Mucosa of descending colon (tissue), 3 donors: ENCODE measurements at regions not wholly inside any gene's neighbourhood (a gene's known extent, or its start where the extent isn't known, plus 50 kb on each side); places are given as distances from the start of the nearest gene placed in this dataset.
A peak's percentile ranks its signal among the peaks of the same experiment; 100 is the strongest.

Experiments
- ATAC-seq: fragments of 200-7000 bp; cut with Tn5 transposase; one replicate; pipeline ENCODE4 v1.9.1; 2020; ENCODE audit warnings: mild to moderate bottlenecking, moderate library complexity
- DNase-seq, 3 donors: peaks; one replicate each; pipeline ENCODE4 v3.0.0-alpha.2; 2020
- H3K36me3 ChIP-seq: fragments of 200-600 bp; one replicate; pipeline ENCODE4 v1.8.0; 2021; ENCODE audit warnings: low read depth, mild to moderate bottlenecking
- H3K4me1 ChIP-seq: fragments of 200-600 bp; one replicate; pipeline ENCODE4 v1.8.0; 2021; ENCODE audit warnings: low read depth, mild to moderate bottlenecking
- H3K4me3 ChIP-seq: fragments of 200-600 bp; one replicate; pipeline ENCODE4 v1.8.0; 2021; ENCODE audit warnings: mild to moderate bottlenecking
- H3K9me3 ChIP-seq: fragments of 200-600 bp; one replicate; pipeline ENCODE4 v1.8.0; 2021; ENCODE audit warnings: mild to moderate bottlenecking
- CTCF ChIP-seq: fragments of 200-600 bp; IDR thresholded peaks from one replicate; pipeline ENCODE4 v1.8.0; 2022; ENCODE audit warnings: antibody characterized with exemption, mild to moderate bottlenecking
- intact Hi-C, 2 donors: fragments of 100-400 bp; cut with DNase I in 1 of 2; cut with micrococcal nuclease in 1 of 2; formaldehyde crosslinking; loops; one replicate each; pipeline versions ENCODE4 v1.11.0 to v1.11.1; 2022; cut with DNase I, micrococcal nuclease
- donor health status: DM: no; HTN: no; CAD: no; lungs with moderate emphysema.
- donor health status: DM: no; HTN: no; CAD: no.
- donor health status: DM: no; HTN: yes; CAD: no.

GRCh38 chr2:70388128-70388527 lies 86.3 kb upstream of the FAM136A start:
- no peak overlapping the region for H3K4me3 ChIP-seq
- H3K9me3 ChIP-seq = no peaks in the 10 kb centered on the region
- H3K36me3 ChIP-seq = no peaks in the 10 kb centered on the region
- ATAC-seq = no peak
- H3K4me1 ChIP-seq = no peaks in the 10 kb centered on the region
- DNase-seq = no peak
- no peak for TF ChIP-seq CTCF
- intact Hi-C loops = no loop called here

- DNase-seq (no peak), ATAC-seq (no peak)
- intact Hi-C loops = no loop called here
- Histone ChIP-seq H3K9me3 (no peaks in the 10 kb centered on the region), H3K4me3 (no peak overlapping the region), H3K36me3 (no peaks in the 10 kb centered on the region), H3K4me1 (no peaks in the 10 kb centered on the region)
- no peak for TF ChIP-seq CTCF
These were observed 84.2 kb upstream of the FAM136A start for GRCh38 chr2:70385966-70386595.

- intact Hi-C loops = no loop called here
- DNase-seq (no peak), ATAC-seq (no peak)
- Histone ChIP-seq H3K36me3 (no peaks in the 10 kb centered on the region), H3K9me3 (no peaks in the 10 kb centered on the region), H3K4me1 (no peaks in the 10 kb centered on the region), H3K4me3 (no peak overlapping the region)
- TF ChIP-seq CTCF = no peak
These were observed 83.3 kb upstream of the FAM136A start for GRCh38 chr2:70385204-70385603.

GRCh38 chr2:70381821-70382220 lies 80.0 kb upstream of the FAM136A start:
- no peak for TF ChIP-seq CTCF
- ATAC-seq (peak; percentile 81), DNase-seq (peak in 1 of 3 donors; percentile 33)
- intact Hi-C loops = no loop called here
- no peaks in the 10 kb centered on the region for H3K36me3 ChIP-seq
- no peaks in the 10 kb centered on the region for H3K9me3 ChIP-seq
- H3K4me1 ChIP-seq = no peaks in the 10 kb centered on the region
- no peak overlapping the region for H3K4me3 ChIP-seq

- H3K36me3 ChIP-seq = no peaks in the 10 kb centered on the region
- H3K9me3 ChIP-seq = no peaks in the 10 kb centered on the region
- DNase-seq (no peak), ATAC-seq (peak; percentile 42)
- no peak overlapping the region for H3K4me3 ChIP-seq
- intact Hi-C loops = no loop called here
- H3K4me1 ChIP-seq = no peaks in the 10 kb centered on the region
- TF ChIP-seq CTCF = no peak
These were observed 79.4 kb upstream of the FAM136A start for GRCh38 chr2:70381235-70381634.

GRCh38 chr2:70380621-70381020 lies 78.8 kb upstream of the FAM136A start:
- Histone ChIP-seq H3K9me3 (no peaks in the 10 kb centered on the region), H3K36me3 (no peaks in the 10 kb centered on the region), H3K4me3 (no peak overlapping the region), H3K4me1 (no peaks in the 10 kb centered on the region)
- no peak for DNase-seq
- no peak for TF ChIP-seq CTCF
- intact Hi-C loops = no loop called here
- ATAC-seq = no peak
